ENCODE measurements at regions not wholly inside any gene's neighbourhood (a gene's known extent, or its start where the extent isn't known, plus 50 kb on each side); places are given as distances from the start of the nearest gene placed in this dataset.
A peak's percentile ranks its signal among the peaks of the same experiment; 100 is the strongest.

DNA sequence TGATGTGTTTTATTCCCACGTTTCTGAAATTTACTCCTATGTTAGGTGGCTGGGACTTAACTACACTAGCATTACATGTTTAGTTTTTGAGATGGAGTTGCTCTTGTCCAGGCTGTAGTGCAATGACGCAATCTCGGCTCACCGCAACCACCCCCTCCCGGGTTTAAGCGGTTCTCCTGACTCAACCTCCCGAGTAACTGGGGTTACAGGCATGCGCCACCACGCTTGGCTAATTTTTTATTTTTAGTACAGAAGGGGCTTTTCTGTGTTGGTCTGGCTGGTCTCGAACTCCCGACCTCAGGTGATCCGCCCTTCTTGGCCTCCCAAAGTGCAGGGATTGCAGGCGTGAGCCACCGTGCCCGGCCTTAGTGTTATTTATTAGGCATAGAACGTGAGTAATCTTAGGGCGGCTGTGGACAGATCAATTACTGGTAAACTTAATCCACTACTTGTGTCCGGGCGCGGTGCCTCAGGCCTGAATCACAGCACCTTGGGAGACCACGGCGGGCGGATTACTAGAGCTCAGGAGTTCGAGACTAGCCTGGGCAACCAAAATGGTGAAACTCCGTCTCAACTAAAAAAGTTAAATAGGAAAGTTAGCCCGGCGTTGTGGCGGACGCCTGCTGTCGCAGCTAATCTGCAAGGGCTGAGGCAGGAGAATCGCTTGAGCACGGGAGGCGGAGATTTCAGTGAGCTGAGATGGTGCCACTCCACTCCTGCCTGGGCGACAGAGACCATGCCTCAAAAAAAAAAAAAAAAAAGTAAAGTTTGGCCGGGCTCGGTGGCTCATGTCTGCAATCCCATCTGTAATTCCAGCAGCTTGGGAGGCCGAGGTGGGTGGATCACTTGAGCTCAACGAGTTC is 123.7 kb upstream of the BTN3A2 start:
- Histone ChIP-seq H3K23ac (ENCODE audit: low read depth, low read length, poor library complexity) (no peak overlapping the region), H3K9ac (ENCODE audit: low read depth, low read length, poor library complexity) (no peak overlapping the region), H3K9me3 (replicated peaks in 1 of 2; ENCODE audit: control insufficient read depth in 2 of 2, insufficient read depth in 1 of 2, low read depth in 1 of 2, low read length in 2 of 2) (no peaks in the 10 kb centered on the region), H4K8ac (ENCODE audit: low read depth, low read length) (no peak overlapping the region), H3K4ac (ENCODE audit: low read length) (no peak overlapping the region), H3K18ac (ENCODE audit: low read length) (peak overlapping the region; percentile 87), H2BK12ac (ENCODE audit: low read length) (no peak overlapping the region), H4K91ac (ENCODE audit: low read depth, low read length, poor library complexity) (no peak overlapping the region), H3K4me3 (ENCODE audit: low read length in 2 of 2) (peak overlapping the region in 1 of 2 donors; percentile 82), H2AK5ac (ENCODE audit: low read depth, low read length) (peak overlapping the region; percentile 16), H2AFZ (ENCODE audit: low read length) (no peak overlapping the region), H3K27me3 (ENCODE audit: control insufficient read depth in 3 of 3, insufficient read depth in 3 of 3, low read depth in 1 of 3, low read length in 3 of 3) (no peaks in the 10 kb centered on the region), H3K79me1 (ENCODE audit: low read depth, low read length) (no peaks in the 10 kb centered on the region), H3K36me3 (replicated peaks in 1 of 2; ENCODE audit: control insufficient read depth in 2 of 2, insufficient read depth in 2 of 2, low read length in 2 of 2) (no peaks in the 10 kb centered on the region), H3K14ac (ENCODE audit: low read length) (no peak overlapping the region), H3K4me1 (ENCODE audit: control insufficient read depth in 2 of 2, insufficient read depth in 1 of 2, low read depth in 1 of 2, low read length in 2 of 2) (no peaks in the 10 kb centered on the region), H2BK15ac (ENCODE audit: low read length) (no peak overlapping the region), H2BK5ac (ENCODE audit: low read length) (no peak overlapping the region), H3K27ac (replicated peaks; ENCODE audit: low read length) (peak overlapping the region; percentile 88), H3K4me2 (ENCODE audit: insufficient read depth, low read length, poor library complexity, severe bottlenecking) (peak overlapping the region; percentile 47), H2BK120ac (ENCODE audit: low read depth, low read length) (no peak overlapping the region)
- DNase-seq (ENCODE audit: low spot score) = no peak
- WGBS, 2 donors (ENCODE audit: extremely low coverage in 2 of 2, insufficient read length in 2 of 2, insufficient replicate concordance in 1 of 2) = no CpG with 5 or more reads among the region's 38 CpGs

- no peak overlapping the region for H3K9ac ChIP-seq (ENCODE audit: low read depth, low read length, poor library complexity)
- H3K4me3 ChIP-seq (ENCODE audit: low read length in 2 of 2) = no peak overlapping the region
Observed at GRCh38 chr6:26243132-26243531, 121.9 kb upstream of the BTN3A2 start.

DNA sequence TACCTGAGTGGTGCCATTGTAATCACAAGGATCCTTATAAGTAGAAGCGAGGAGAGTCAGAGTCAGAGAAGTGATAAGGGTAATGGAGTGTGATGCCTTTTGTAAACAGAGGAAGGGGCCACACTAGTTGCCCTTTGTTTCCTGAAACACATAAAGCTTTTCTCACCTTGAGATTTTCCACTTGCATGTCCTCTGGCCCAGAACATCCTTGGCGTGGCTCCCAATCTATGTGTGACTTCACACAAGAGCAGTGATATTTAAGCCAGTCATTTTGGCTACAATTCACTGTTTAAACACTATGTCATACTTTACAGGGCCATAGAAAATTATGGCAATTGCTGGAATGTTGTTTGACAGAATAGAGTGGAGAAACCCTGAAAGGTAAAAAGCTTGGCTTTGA is 121.2 kb upstream of the BTN3A2 start:
- no peak overlapping the region for H3K18ac ChIP-seq (ENCODE audit: low read length)
- H2BK12ac ChIP-seq (ENCODE audit: low read length) = no peak overlapping the region
- no peaks in the 10 kb centered on the region for H3K36me3 ChIP-seq (replicated peaks in 1 of 2; ENCODE audit: control insufficient read depth in 2 of 2, insufficient read depth in 2 of 2, low read length in 2 of 2)
- H3K9me3 ChIP-seq (replicated peaks in 1 of 2; ENCODE audit: control insufficient read depth in 2 of 2, insufficient read depth in 1 of 2, low read depth in 1 of 2, low read length in 2 of 2) = no peaks in the 10 kb centered on the region
- no peaks in the 10 kb centered on the region for H3K4me1 ChIP-seq (ENCODE audit: control insufficient read depth in 2 of 2, insufficient read depth in 1 of 2, low read depth in 1 of 2, low read length in 2 of 2)
- no peak for DNase-seq (ENCODE audit: low spot score)
- no peak overlapping the region for H3K4me2 ChIP-seq (ENCODE audit: insufficient read depth, low read length, poor library complexity, severe bottlenecking)
- H3K79me1 ChIP-seq (ENCODE audit: low read depth, low read length) = no peaks in the 10 kb centered on the region
- no peaks in the 10 kb centered on the region for H3K27me3 ChIP-seq (ENCODE audit: control insufficient read depth in 3 of 3, insufficient read depth in 3 of 3, low read depth in 1 of 3, low read length in 3 of 3)
- H4K91ac ChIP-seq (ENCODE audit: low read depth, low read length, poor library complexity) = no peak overlapping the region
- H3K27ac ChIP-seq (replicated peaks; ENCODE audit: low read length) = no peak overlapping the region
- no peak overlapping the region for H3K4me3 ChIP-seq (ENCODE audit: low read length in 2 of 2)
- no peak overlapping the region for H2BK5ac ChIP-seq (ENCODE audit: low read length)
- H3K23ac ChIP-seq (ENCODE audit: low read depth, low read length, poor library complexity) = no peak overlapping the region
- H2AK5ac ChIP-seq (ENCODE audit: low read depth, low read length) = no peak overlapping the region
- H3K4ac ChIP-seq (ENCODE audit: low read length) = no peak overlapping the region
- H3K14ac ChIP-seq (ENCODE audit: low read length) = no peak overlapping the region
- H3K9ac ChIP-seq (ENCODE audit: low read depth, low read length, poor library complexity) = no peak overlapping the region
- no peak overlapping the region for H4K8ac ChIP-seq (ENCODE audit: low read depth, low read length)
- no peak overlapping the region for H2AFZ ChIP-seq (ENCODE audit: low read length)
- H2BK120ac ChIP-seq (ENCODE audit: low read depth, low read length) = no peak overlapping the region
- WGBS, 2 donors (ENCODE audit: extremely low coverage in 2 of 2, insufficient read length in 2 of 2, insufficient replicate concordance in 1 of 2) = no CpG with 5 or more reads among the region's 2 CpGs
- H2BK15ac ChIP-seq (ENCODE audit: low read length) = no peak overlapping the region

More at GRCh38 chr6:26243132-26243531, 121.9 kb upstream of the BTN3A2 start:
- no peak overlapping the region for H2BK12ac ChIP-seq (ENCODE audit: low read length)
- H2AFZ ChIP-seq (ENCODE audit: low read length) = no peak overlapping the region
- DNase-seq (ENCODE audit: low spot score) = no peak
- H2BK15ac ChIP-seq (ENCODE audit: low read length) = no peak overlapping the region
- no peaks in the 10 kb centered on the region for H3K36me3 ChIP-seq (replicated peaks in 1 of 2; ENCODE audit: control insufficient read depth in 2 of 2, insufficient read depth in 2 of 2, low read length in 2 of 2)
- H3K23ac ChIP-seq (ENCODE audit: low read depth, low read length, poor library complexity) = no peak overlapping the region
- H2AK5ac ChIP-seq (ENCODE audit: low read depth, low read length) = no peak overlapping the region
- no peak overlapping the region for H3K27ac ChIP-seq (replicated peaks; ENCODE audit: low read length)
- no peaks in the 10 kb centered on the region for H3K4me1 ChIP-seq (ENCODE audit: control insufficient read depth in 2 of 2, insufficient read depth in 1 of 2, low read depth in 1 of 2, low read length in 2 of 2)
- no peak overlapping the region for H3K18ac ChIP-seq (ENCODE audit: low read length)
- H2BK5ac ChIP-seq (ENCODE audit: low read length) = no peak overlapping the region
- H4K8ac ChIP-seq (ENCODE audit: low read depth, low read length) = no peak overlapping the region
- H3K4ac ChIP-seq (ENCODE audit: low read length) = no peak overlapping the region
- H3K27me3 ChIP-seq (ENCODE audit: control insufficient read depth in 3 of 3, insufficient read depth in 3 of 3, low read depth in 1 of 3, low read length in 3 of 3) = no peaks in the 10 kb centered on the region
- no peak overlapping the region for H3K4me2 ChIP-seq (ENCODE audit: insufficient read depth, low read length, poor library complexity, severe bottlenecking)
- no peak overlapping the region for H3K14ac ChIP-seq (ENCODE audit: low read length)
- no peak overlapping the region for H2BK120ac ChIP-seq (ENCODE audit: low read depth, low read length)
- no peaks in the 10 kb centered on the region for H3K9me3 ChIP-seq (replicated peaks in 1 of 2; ENCODE audit: control insufficient read depth in 2 of 2, insufficient read depth in 1 of 2, low read depth in 1 of 2, low read length in 2 of 2)
- no peak overlapping the region for H4K91ac ChIP-seq (ENCODE audit: low read depth, low read length, poor library complexity)
- no CpG with 5 or more reads among the region's 2 CpGs for WGBS, 2 donors (ENCODE audit: extremely low coverage in 2 of 2, insufficient read length in 2 of 2, insufficient replicate concordance in 1 of 2)
- H3K79me1 ChIP-seq (ENCODE audit: low read depth, low read length) = no peaks in the 10 kb centered on the region

GRCh38 chr6:26246058-26246457 is 118.9 kb upstream of the BTN3A2 start:
- Histone ChIP-seq H2AK5ac (ENCODE audit: low read depth, low read length) (no peak overlapping the region), H3K4ac (ENCODE audit: low read length) (no peak overlapping the region), H3K4me2 (ENCODE audit: insufficient read depth, low read length, poor library complexity, severe bottlenecking) (no peak overlapping the region), H3K27ac (replicated peaks; ENCODE audit: low read length) (no peak overlapping the region), H4K8ac (ENCODE audit: low read depth, low read length) (no peak overlapping the region), H3K4me1 (ENCODE audit: control insufficient read depth in 2 of 2, insufficient read depth in 1 of 2, low read depth in 1 of 2, low read length in 2 of 2) (peaks cover 2 to 5% of the 10 kb centered on the region in 2 donors), H2BK120ac (ENCODE audit: low read depth, low read length) (no peak overlapping the region), H2BK12ac (ENCODE audit: low read length) (no peak overlapping the region), H4K91ac (ENCODE audit: low read depth, low read length, poor library complexity) (no peak overlapping the region), H3K18ac (ENCODE audit: low read length) (no peak overlapping the region), H3K9me3 (replicated peaks in 1 of 2; ENCODE audit: control insufficient read depth in 2 of 2, insufficient read depth in 1 of 2, low read depth in 1 of 2, low read length in 2 of 2) (no peaks in the 10 kb centered on the region), H3K27me3 (ENCODE audit: control insufficient read depth in 3 of 3, insufficient read depth in 3 of 3, low read depth in 1 of 3, low read length in 3 of 3) (no peaks in the 10 kb centered on the region), H3K4me3 (ENCODE audit: low read length in 2 of 2) (no peak overlapping the region), H3K23ac (ENCODE audit: low read depth, low read length, poor library complexity) (no peak overlapping the region), H3K14ac (ENCODE audit: low read length) (no peak overlapping the region), H3K79me1 (ENCODE audit: low read depth, low read length) (peaks cover 2% of the 10 kb centered on the region), H3K36me3 (replicated peaks in 1 of 2; ENCODE audit: control insufficient read depth in 2 of 2, insufficient read depth in 2 of 2, low read length in 2 of 2) (no peaks in the 10 kb centered on the region), H2BK5ac (ENCODE audit: low read length) (no peak overlapping the region), H3K9ac (ENCODE audit: low read depth, low read length, poor library complexity) (no peak overlapping the region), H2BK15ac (ENCODE audit: low read length) (no peak overlapping the region), H2AFZ (ENCODE audit: low read length) (no peak overlapping the region)
- no CpG with 5 or more reads among the region's 7 CpGs for WGBS, 2 donors (ENCODE audit: extremely low coverage in 2 of 2, insufficient read length in 2 of 2, insufficient replicate concordance in 1 of 2)
- DNase-seq (ENCODE audit: low spot score) = no peak
